Tibial nerve (tissue), 4 donors: ENCODE measurements at regions not wholly inside any gene's neighbourhood (a gene's known extent, or its start where the extent isn't known, plus 50 kb on each side); places are given as distances from the start of the nearest gene placed in this dataset.

ENCODE experiments used
- DNase-seq, 2 donors: peaks; one replicate each; pipeline ENCODE4 v3.0.0-alpha.2; 2019; ENCODE audit warnings: low spot score in 2 of 2
- H3K27ac ChIP-seq, 4 donors: fragments of 200-600 bp; sonication (generic) in 3 of 4; one replicate each; pipeline ENCODE4 v1.5.1; 2017 to 2019; ENCODE audit warnings: mild to moderate bottlenecking in 1 of 4
- H3K27me3 ChIP-seq, 2 donors: fragments of 200-600 bp; sonication (generic) in 1 of 2; one replicate each; pipeline versions ENCODE4 v1.5.1 to v1.6.0; 2017 to 2019
- H3K36me3 ChIP-seq, 3 donors: fragments of 200-600 bp; sonication (generic); one replicate each; pipeline ENCODE4 v1.5.1; 2018 to 2019
- H3K4me1 ChIP-seq, 4 donors: fragments of 200-600 bp; sonication (generic) in 3 of 4; one replicate each; pipeline ENCODE4 v1.5.1; 2017 to 2019
- H3K4me3 ChIP-seq, 4 donors: fragments of 200-600 bp; sonication (generic) in 3 of 4; one replicate each; pipeline ENCODE4 v1.5.1; 2017 to 2019; ENCODE audit warnings: mild to moderate bottlenecking in 1 of 4, moderate library complexity in 1 of 4
- H3K9me3 ChIP-seq, 4 donors: fragments of 200-600 bp; sonication (generic) in 3 of 4; one replicate each; pipeline ENCODE4 v1.5.1; 2017 to 2019
- EP300 ChIP-seq, 2 donors: sonication (generic); formaldehyde crosslinking; IDR thresholded peaks; one replicate each; pipeline ENCODE4 v1.6.1; 2017; ENCODE audit warnings: antibody characterized with exemption in 2 of 2, mild to moderate bottlenecking in 1 of 2
- POLR2A ChIP-seq, 2 donors: fragments of 450-650 bp; IDR thresholded peaks; one replicate each; pipeline ENCODE4 v1.6.1; 2017; ENCODE audit warnings: antibody characterized with exemption in 2 of 2, mild to moderate bottlenecking in 2 of 2, moderate library complexity in 2 of 2
- WGBS, 2 donors: methylation state at CpG; one replicate each; pipeline ENCODE4 v1.1.5; 2018; 5-methylcytosine and 5-hydroxymethylcytosine counted together
- TF ChIP-seq, protein P1 (sequence below), 5 experiments: fragments of 200-600 bp in 3 of 5; fragments of 450-650 bp in 2 of 5; sonication (generic) in 3 of 5; IDR thresholded peaks; one replicate each; pipeline ENCODE4 v1.5.1; 2016 to 2019; ENCODE audit warnings: antibody characterized with exemption in 5 of 5, mild to moderate bottlenecking in 3 of 5, moderate library complexity in 2 of 5

DNA sequence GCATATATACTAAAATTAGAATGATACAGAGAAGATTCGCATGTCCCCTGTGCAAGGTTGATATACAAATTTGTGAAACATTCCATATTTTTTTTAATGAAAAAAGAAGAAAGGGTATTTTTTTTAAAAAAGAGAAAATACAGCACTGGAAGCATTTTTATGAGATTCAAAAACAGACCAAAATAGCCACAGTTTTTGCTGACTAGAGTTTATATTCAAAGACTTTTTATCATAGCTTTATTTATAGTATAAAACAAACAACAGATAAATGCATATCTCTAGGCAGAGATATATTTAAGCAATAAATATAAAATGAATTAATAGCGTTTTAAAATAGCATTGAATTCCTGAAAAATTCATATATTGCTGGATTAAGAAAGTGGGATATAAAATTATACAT, 436.5 kb upstream of the ACVR2A start:
- 76 to 79% methylated on average over 2 of the region's 2 CpGs for WGBS, 2 donors
- no peak for DNase-seq
- Histone ChIP-seq H3K36me3 (no peaks in the 10 kb centered on the region), H3K9me3 (peaks cover 0 to 10% (median 0%) of the 10 kb centered on the region in 4 donors), H3K4me1 (no peaks in the 10 kb centered on the region), H3K27ac (no peak overlapping the region), H3K4me3 (no peak overlapping the region), H3K27me3 (no peaks in the 10 kb centered on the region)
- TF ChIP-seq POLR2A (IDR thresholded peaks at IDR 0.05) (no peak), EP300 (IDR thresholded peaks at IDR 0.05) (no peak)
- TF ChIP-seq, protein P1, sequence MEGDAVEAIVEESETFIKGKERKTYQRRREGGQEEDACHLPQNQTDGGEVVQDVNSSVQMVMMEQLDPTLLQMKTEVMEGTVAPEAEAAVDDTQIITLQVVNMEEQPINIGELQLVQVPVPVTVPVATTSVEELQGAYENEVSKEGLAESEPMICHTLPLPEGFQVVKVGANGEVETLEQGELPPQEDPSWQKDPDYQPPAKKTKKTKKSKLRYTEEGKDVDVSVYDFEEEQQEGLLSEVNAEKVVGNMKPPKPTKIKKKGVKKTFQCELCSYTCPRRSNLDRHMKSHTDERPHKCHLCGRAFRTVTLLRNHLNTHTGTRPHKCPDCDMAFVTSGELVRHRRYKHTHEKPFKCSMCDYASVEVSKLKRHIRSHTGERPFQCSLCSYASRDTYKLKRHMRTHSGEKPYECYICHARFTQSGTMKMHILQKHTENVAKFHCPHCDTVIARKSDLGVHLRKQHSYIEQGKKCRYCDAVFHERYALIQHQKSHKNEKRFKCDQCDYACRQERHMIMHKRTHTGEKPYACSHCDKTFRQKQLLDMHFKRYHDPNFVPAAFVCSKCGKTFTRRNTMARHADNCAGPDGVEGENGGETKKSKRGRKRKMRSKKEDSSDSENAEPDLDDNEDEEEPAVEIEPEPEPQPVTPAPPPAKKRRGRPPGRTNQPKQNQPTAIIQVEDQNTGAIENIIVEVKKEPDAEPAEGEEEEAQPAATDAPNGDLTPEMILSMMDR (IDR thresholded peaks at IDR 0.05), result no peak

DNA sequence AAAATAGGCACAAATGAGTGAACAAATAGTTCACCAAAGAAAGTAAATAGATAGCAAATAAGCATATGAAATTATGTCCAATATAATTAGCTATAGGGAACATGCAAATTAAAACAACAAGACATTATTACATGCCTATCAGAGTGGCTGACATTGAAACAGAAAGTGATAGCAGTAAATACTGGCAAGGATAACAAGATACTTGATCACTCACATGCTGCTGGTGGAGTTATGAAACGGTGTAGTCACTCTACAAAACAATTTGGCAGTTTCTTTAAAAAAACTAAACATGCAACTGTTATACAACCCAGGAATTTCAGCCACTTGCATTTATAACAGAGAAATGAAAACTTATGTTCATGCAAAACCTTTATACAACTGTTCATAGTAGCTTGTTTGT, 439.2 kb upstream of the ACVR2A start:
- no peak for DNase-seq
- no peaks in the 10 kb centered on the region for H3K4me1 ChIP-seq
- no peaks in the 10 kb centered on the region for H3K9me3 ChIP-seq
- H3K27me3 ChIP-seq, result no peaks in the 10 kb centered on the region
- no peak overlapping the region for H3K27ac ChIP-seq
- H3K36me3 ChIP-seq, result no peaks in the 10 kb centered on the region
- 20 to 31% methylated on average over 1 of the region's 1 CpG for WGBS, 2 donors
- no peak overlapping the region for H3K4me3 ChIP-seq
- TF ChIP-seq, protein P1 (IDR thresholded peaks at IDR 0.05), result no peak
- TF ChIP-seq EP300 (IDR thresholded peaks at IDR 0.05) (no peak), POLR2A (IDR thresholded peaks at IDR 0.05) (no peak)

DNA sequence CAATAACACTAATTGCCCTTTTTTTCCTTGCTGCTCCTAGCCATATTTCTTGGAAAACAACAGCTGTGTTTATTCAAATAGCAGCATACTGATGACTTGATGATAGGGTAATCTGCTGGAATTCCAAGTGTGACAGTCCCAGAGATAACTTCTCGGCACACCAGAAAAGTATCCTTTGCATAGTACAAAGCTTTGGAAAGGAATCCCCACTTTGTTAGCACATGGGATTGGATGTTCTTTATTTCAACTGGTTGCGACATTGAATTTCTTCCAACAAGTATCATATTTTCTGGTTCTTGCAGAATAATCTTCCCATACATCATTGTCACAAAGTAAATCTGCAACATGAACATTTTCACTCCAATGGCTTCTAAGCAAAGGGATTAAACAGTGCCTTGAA, 445.8 kb upstream of the ACVR2A start:
- Histone ChIP-seq H3K9me3 (no peaks in the 10 kb centered on the region), H3K27ac (no peak overlapping the region), H3K4me1 (no peaks in the 10 kb centered on the region), H3K4me3 (no peak overlapping the region), H3K27me3 (no peaks in the 10 kb centered on the region), H3K36me3 (no peaks in the 10 kb centered on the region)
- TF ChIP-seq POLR2A (IDR thresholded peaks at IDR 0.05), result no peak
- TF ChIP-seq, protein P1 (IDR thresholded peaks at IDR 0.05), result no peak
- no peak for TF ChIP-seq EP300 (IDR thresholded peaks at IDR 0.05)
- WGBS, 2 donors, result 79 to 84% methylated on average over 2 of the region's 2 CpGs
- no peak for DNase-seq

DNA sequence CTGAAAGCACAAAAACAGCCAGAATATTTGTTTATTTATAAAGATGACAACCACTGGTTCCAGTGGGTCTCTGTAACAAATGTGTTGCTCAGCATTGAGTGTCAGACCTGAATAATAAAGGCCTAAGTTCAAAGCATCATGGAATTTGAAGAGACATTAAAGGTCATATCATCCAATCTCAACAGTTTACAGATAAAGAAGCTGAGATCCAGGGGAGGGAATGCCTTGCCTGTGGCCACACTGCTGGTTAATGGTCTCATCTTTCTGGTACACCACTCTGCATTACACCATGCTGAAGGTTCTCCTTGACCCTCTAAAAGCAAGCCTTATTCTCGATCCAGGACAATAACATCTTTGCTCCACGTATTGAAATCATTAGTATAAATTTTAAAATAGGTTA, 446.5 kb upstream of the ACVR2A start:
- H3K4me1 ChIP-seq, result no peaks in the 10 kb centered on the region
- TF ChIP-seq EP300 (IDR thresholded peaks at IDR 0.05) (no peak), POLR2A (IDR thresholded peaks at IDR 0.05) (no peak)
- TF ChIP-seq, protein P1 (IDR thresholded peaks at IDR 0.05), result no peak
- 77 to 83% methylated on average over 2 of the region's 2 CpGs for WGBS, 2 donors
- no peak overlapping the region for H3K27ac ChIP-seq
- H3K9me3 ChIP-seq, result no peaks in the 10 kb centered on the region
- no peak for DNase-seq
- no peaks in the 10 kb centered on the region for H3K36me3 ChIP-seq
- no peaks in the 10 kb centered on the region for H3K27me3 ChIP-seq
- no peak overlapping the region for H3K4me3 ChIP-seq

DNA sequence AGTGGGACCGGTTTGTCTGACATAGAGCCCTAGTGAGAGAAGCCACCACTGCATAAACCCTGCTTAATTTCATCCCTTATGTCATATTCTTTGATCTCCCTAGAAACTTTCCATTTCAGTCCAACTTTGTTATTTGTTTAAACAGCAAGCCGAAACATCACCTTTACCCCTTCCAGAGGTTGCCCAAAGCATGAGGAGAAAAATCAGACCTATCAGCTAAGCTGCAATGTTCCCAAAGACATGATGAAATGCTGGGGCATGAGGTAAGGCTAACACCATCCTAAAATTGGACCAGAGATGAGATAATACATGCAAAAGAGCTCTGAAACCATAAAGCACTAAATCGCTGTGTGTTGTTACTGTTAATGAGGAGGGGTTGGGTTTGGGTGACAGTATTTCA, 447.9 kb upstream of the ACVR2A start:
- Histone ChIP-seq H3K4me1 (no peaks in the 10 kb centered on the region), H3K4me3 (no peak overlapping the region), H3K9me3 (no peaks in the 10 kb centered on the region), H3K27ac (no peak overlapping the region), H3K27me3 (no peaks in the 10 kb centered on the region), H3K36me3 (no peaks in the 10 kb centered on the region)
- TF ChIP-seq EP300 (IDR thresholded peaks at IDR 0.05) (no peak), POLR2A (IDR thresholded peaks at IDR 0.05) (no peak)
- TF ChIP-seq, protein P1 (IDR thresholded peaks at IDR 0.05), result no peak
- 92 to 94% methylated on average over 3 of the region's 3 CpGs for WGBS, 2 donors
- no peak for DNase-seq
